Activated CD4-positive, alpha-beta T cell treated with anti-CD3 and anti-CD28 coated beads, Interleukin-2, amount 10 ng/mL, durations not matched to agents 24 days and 14 days (primary cell): ENCODE measurements at regions not wholly inside any gene's neighbourhood (a gene's known extent, or its start where the extent isn't known, plus 50 kb on each side); places are given as distances from the start of the nearest gene placed in this dataset.
"Not testable (repeated sequence)": the region's sequence is repeated elsewhere in the genome, so short reads cannot be mapped to it uniquely, and the experiment has no call there.

Experiments used
- DNase-seq: peaks from one replicate; pipeline ENCODE4 v3.0.0; 2022
- H3K27ac Mint-ChIP-seq: one replicate; pipeline ENCODE4 v1.8.0; 2022; ENCODE audit warnings: mild to moderate bottlenecking, mixed read lengths
- H3K27me3 Mint-ChIP-seq: one replicate; pipeline ENCODE4 v1.8.0; 2022; ENCODE audit warnings: mixed read lengths
- H3K36me3 Mint-ChIP-seq: one replicate; pipeline ENCODE4 v1.8.0; 2022; ENCODE audit warnings: low read depth, mild to moderate bottlenecking, mixed read lengths
- H3K4me1 Mint-ChIP-seq: one replicate; pipeline ENCODE4 v1.8.0; 2021; ENCODE audit warnings: mixed read lengths
- H3K4me3 Mint-ChIP-seq: one replicate; pipeline ENCODE4 v1.8.0; 2022; ENCODE audit warnings: mild to moderate bottlenecking, moderate library complexity, mixed read lengths
- H3K9me3 Mint-ChIP-seq: one replicate; pipeline ENCODE4 v1.8.0; 2021; ENCODE audit warnings: mixed read lengths
- intact Hi-C: fragments of 100-400 bp; cut with micrococcal nuclease; formaldehyde crosslinking; loops from one replicate; pipeline ENCODE4 v1.15.1; 2023

DNA sequence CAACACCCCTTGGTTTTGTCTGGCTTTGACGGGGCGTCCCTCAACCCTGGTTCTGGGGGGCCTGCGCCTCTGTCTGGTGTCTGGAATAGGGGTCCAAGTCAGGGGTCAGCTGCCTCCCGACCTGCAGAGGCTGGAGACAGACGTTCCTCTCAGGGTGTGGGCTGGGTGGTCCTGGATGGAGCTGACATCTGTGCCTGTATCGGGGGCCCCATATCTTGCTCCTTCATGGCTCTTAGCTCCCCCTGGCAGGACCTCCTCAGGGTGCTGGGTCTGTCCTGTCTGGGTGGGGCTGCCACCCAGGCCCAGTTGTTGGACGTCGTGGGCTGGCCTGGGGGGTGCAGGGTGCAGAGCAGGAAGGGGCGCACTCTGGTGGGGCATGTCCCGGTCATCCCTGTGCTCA lies 374.8 kb downstream of the TMEM121 start:
- Mint-ChIP-seq H3K4me3 (no peak overlapping the region), H3K36me3 (no peaks in the 10 kb centered on the region), H3K27ac (no peak overlapping the region), H3K27me3 (peaks cover 40% of the 10 kb centered on the region), H3K9me3 (no peaks in the 10 kb centered on the region), H3K4me1 (peaks cover 6% of the 10 kb centered on the region)
- no peak for DNase-seq
- intact Hi-C loops = no loop called here

DNA sequence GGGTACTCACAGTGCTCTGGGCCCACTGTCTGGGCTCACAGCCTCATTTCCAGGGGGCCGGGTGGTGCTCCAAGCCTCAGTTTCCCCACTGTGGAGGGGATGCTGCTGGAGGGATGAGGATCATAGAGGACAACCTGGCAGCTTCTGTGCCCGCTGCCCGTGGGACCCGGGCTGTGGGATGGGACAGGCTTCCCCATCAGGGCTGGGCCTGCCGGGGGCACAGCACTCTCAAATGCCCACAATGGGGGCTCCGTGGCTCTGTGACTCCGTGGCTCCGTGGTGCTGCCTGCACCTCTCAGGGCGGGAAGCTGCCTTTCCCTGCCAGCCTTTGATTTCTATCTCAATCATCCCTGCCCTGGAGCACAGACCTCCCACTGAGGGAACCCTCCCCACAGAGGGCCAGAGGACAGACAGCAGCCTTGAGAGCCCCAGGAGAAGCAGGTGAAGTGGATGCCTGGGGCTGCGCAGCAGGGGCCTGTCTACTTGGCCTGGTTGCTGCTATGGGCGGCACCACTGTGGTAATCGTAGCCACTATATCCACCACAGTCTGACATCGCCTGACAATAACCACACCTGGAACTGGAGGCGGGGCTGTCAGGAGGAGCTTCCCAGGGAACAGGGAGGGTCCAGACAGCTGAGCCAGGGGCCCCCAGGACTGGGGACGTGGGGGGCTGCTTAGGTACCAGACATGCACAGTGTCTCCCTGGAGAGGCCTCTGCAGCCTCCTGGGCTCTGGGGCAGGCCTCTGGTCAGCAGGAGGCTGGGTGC lies 375.9 kb downstream of the TMEM121 start:
- intact Hi-C loops = no loop called here
- no peak overlapping the region for H3K4me3 Mint-ChIP-seq
- H3K4me1 Mint-ChIP-seq = no peaks in the 10 kb centered on the region
- no peak overlapping the region for H3K27ac Mint-ChIP-seq
- DNase-seq = no peak
- no peaks in the 10 kb centered on the region for H3K9me3 Mint-ChIP-seq
- H3K36me3 Mint-ChIP-seq = no peaks in the 10 kb centered on the region
- H3K27me3 Mint-ChIP-seq = peaks cover 30% of the 10 kb centered on the region

DNA sequence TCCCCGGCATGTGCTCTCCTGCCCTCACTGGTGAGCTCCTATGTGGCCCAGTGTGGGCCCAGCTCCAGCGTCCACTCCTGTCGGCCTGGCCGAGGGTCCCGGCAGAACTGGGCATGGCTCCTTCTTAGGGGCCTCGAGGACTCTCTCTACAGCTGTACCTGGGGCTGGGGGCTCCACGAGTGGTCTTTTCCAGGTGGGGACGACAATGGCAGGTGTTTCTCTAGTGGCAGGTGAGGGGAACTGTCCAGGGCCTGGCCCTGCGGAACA lies 376.4 kb downstream of the TMEM121 start:
- H3K27ac Mint-ChIP-seq, H3K9me3 Mint-ChIP-seq, H3K4me1 Mint-ChIP-seq, intact Hi-C loops, H3K4me3 Mint-ChIP-seq, H3K36me3 Mint-ChIP-seq, DNase-seq: not testable (repeated sequence)
- H3K27me3 Mint-ChIP-seq = peaks cover 26% of the 10 kb centered on the region

- no peak for DNase-seq
- Mint-ChIP-seq H3K27me3 (peaks cover 20% of the 10 kb centered on the region), H3K27ac (no peak overlapping the region), H3K9me3 (no peaks in the 10 kb centered on the region), H3K36me3 (no peaks in the 10 kb centered on the region), H3K4me1 (no peaks in the 10 kb centered on the region), H3K4me3 (no peak overlapping the region)
- intact Hi-C loops = no loop called here
Observed at GRCh38 chr14:105903971-105904370, 377.6 kb downstream of the TMEM121 start.

DNA sequence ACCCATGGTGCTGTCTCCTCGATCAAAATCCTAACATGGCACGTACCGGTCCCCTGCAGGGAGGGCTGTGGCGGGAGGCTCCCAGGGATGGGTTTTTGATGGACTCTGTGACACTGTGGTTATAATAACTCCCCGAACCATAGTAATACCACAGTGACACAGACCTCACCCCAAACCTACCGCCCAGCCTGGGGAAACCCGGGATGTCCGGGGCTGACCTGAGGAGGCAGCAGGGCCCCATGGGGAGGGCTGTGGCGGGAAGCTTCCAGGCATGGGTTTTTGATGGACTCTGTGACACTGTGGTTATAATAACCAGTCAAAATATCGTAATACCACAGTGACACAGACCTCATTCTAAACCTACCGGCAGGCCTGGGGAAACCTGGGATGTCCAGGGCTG lies 378.0 kb downstream of the TMEM121 start:
- Mint-ChIP-seq H3K27me3 (peaks cover 19% of the 10 kb centered on the region), H3K27ac (no peak overlapping the region), H3K36me3 (no peaks in the 10 kb centered on the region), H3K9me3 (no peaks in the 10 kb centered on the region), H3K4me1 (no peaks in the 10 kb centered on the region), H3K4me3 (no peak overlapping the region)
- DNase-seq = no peak
- intact Hi-C loops = no loop called here

DNA sequence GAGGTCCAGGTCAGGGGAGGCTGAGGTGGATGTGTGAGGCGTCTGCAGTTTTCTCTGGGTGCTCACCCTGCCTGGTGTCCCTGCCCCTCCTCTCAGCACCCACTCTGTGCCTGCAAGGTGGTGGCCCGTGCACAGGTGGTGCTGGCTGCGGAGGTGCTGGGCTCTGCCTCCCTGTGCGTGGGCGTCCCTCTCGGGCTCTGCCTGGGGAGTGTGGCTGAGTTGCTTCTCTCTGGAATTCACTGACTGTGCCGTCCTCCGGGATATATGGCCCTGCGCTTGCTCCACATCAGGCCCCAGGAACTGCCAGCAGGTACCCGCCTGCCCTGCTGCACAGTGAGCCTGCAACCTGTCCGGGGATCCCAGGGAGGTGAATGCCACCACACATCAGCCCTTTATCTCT lies 379.1 kb downstream of the TMEM121 start:
- intact Hi-C loops = no loop called here
- Mint-ChIP-seq H3K4me1 (no peaks in the 10 kb centered on the region), H3K36me3 (no peaks in the 10 kb centered on the region), H3K9me3 (no peaks in the 10 kb centered on the region), H3K4me3 (no peak overlapping the region), H3K27ac (no peak overlapping the region), H3K27me3 (peaks cover 15% of the 10 kb centered on the region)
- DNase-seq = no peak

GRCh38 chr14:105907276-105907675 lies 380.9 kb downstream of the TMEM121 start:
- Mint-ChIP-seq H3K36me3 (no peaks in the 10 kb centered on the region), H3K4me3 (no peak overlapping the region), H3K27me3 (peaks cover 9% of the 10 kb centered on the region), H3K27ac (no peak overlapping the region), H3K9me3 (no peaks in the 10 kb centered on the region), H3K4me1 (no peaks in the 10 kb centered on the region)
- DNase-seq = no peak
- intact Hi-C loops = no loop called here

- Mint-ChIP-seq H3K4me1 (no peaks in the 10 kb centered on the region), H3K27me3 (peaks cover 9% of the 10 kb centered on the region), H3K9me3 (no peaks in the 10 kb centered on the region), H3K36me3 (no peaks in the 10 kb centered on the region), H3K27ac (no peak overlapping the region), H3K4me3 (no peak overlapping the region)
- DNase-seq = no peak
- intact Hi-C loops = no loop called here
Observed at GRCh38 chr14:105908006-105908405, 381.6 kb downstream of the TMEM121 start.

GRCh38 chr14:105908481-105908911 lies 382.1 kb downstream of the TMEM121 start:
- Mint-ChIP-seq H3K4me1 (no peaks in the 10 kb centered on the region), H3K27ac (no peak overlapping the region), H3K4me3 (no peak overlapping the region), H3K27me3 (peaks cover 9% of the 10 kb centered on the region), H3K9me3 (no peaks in the 10 kb centered on the region), H3K36me3 (no peaks in the 10 kb centered on the region)
- DNase-seq = no peak
- intact Hi-C loops = no loop called here

DNA sequence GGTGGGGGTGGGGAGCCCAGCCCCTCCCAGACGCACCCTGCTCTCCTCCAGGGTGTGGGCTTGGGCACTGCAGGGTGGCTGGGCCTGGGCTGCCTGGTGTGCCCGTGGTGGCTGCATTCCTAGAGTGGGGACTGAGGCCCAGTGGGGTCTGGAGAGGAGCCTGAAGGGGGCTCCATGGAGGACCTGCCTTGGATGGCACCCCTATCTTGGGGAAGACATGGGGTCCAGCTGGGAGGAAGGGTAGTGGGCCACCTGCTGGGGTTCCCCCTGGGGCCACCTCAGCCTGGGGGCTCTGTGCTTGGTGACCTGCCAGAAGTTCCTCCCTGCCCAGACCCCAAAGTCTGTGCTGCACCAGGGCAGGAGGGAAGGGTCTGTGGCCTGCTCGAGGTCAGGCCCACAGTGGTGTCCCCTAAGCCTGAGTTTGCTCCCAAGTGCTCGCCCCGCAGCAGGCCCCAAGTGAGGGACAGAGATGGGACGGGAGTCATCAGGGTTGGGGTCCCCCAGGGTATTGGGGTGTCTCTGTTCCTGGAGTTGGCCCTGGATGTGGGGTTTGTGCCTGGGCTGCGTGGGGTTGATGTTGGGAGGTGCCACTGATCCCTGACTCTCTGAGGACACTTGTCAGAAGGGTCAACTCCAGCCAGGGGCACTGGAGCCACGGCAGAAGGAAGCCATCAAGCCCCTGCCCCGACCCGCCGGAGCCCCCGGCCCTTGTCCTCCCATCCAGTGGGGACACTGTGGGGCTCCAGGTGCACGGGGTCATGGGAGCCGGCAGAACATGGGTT lies 382.9 kb downstream of the TMEM121 start:
- H3K36me3 Mint-ChIP-seq = no peaks in the 10 kb centered on the region

DNA sequence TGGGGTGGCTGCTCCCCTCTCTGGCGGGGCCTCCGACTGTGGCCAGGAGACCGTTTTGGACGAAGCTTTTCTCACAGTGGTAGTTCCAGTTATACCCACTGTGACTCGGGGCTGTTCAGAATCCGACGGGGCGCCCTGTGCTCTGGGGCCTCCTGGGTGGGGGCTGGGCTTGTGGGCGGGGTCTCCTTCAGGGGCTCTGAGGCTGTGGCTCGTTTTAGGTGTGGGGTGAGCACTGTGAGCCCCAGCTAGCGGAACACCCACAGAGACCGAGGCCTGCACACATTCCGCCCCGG lies 383.4 kb downstream of the TMEM121 start:
- H3K4me3 Mint-ChIP-seq, intact Hi-C loops, H3K27ac Mint-ChIP-seq: not testable (repeated sequence)

More for the DNA sequence above, 382.9 kb downstream of the TMEM121 start:
- Mint-ChIP-seq H3K27me3 (peaks cover 9% of the 10 kb centered on the region), H3K27ac (no peak overlapping the region), H3K9me3 (no peaks in the 10 kb centered on the region), H3K4me1 (no peaks in the 10 kb centered on the region), H3K4me3 (no peak overlapping the region)
- intact Hi-C loops = no loop called here
- DNase-seq = no peak

GRCh38 chr14:105910426-105910825 lies 384.0 kb downstream of the TMEM121 start:
- Mint-ChIP-seq H3K4me3 (no peak overlapping the region), H3K4me1 (no peaks in the 10 kb centered on the region), H3K27ac (no peak overlapping the region), H3K36me3 (no peaks in the 10 kb centered on the region), H3K9me3 (no peaks in the 10 kb centered on the region), H3K27me3 (peaks cover 8% of the 10 kb centered on the region)
- no peak for DNase-seq
- intact Hi-C loops = no loop called here

More for the DNA sequence above, 383.4 kb downstream of the TMEM121 start:
- not testable (repeated sequence) for H3K36me3 Mint-ChIP-seq, DNase-seq, H3K4me1 Mint-ChIP-seq, H3K27me3 Mint-ChIP-seq, H3K9me3 Mint-ChIP-seq

GRCh38 chr14:105911006-105911847 lies 384.8 kb downstream of the TMEM121 start:
- H3K36me3 Mint-ChIP-seq = no peaks in the 10 kb centered on the region
- H3K4me3 Mint-ChIP-seq = no peak overlapping the region
- intact Hi-C loops = no loop called here
- H3K27ac Mint-ChIP-seq = no peak overlapping the region
- no peaks in the 10 kb centered on the region for H3K9me3 Mint-ChIP-seq
- no peaks in the 10 kb centered on the region for H3K4me1 Mint-ChIP-seq
- peaks cover 4% of the 10 kb centered on the region for H3K27me3 Mint-ChIP-seq
- no peak for DNase-seq

- intact Hi-C loops, H3K4me3 Mint-ChIP-seq, H3K27ac Mint-ChIP-seq, DNase-seq, H3K36me3 Mint-ChIP-seq, H3K4me1 Mint-ChIP-seq, H3K9me3 Mint-ChIP-seq, H3K27me3 Mint-ChIP-seq: not testable (repeated sequence)
Observed at GRCh38 chr14:105911848-105912292, 385.5 kb downstream of the TMEM121 start.
